DOHH2 (cell line): ENCODE measurements at regions not wholly inside any gene's neighbourhood (a gene's known extent, or its start where the extent isn't known, plus 50 kb on each side); places are given as distances from the start of the nearest gene placed in this dataset.

Experiments used
- H3F3A ChIP-seq: fragments of 200-600 bp; sonication (generic), shearing (Covaris generic); 2 replicates; pipeline ENCODE4 v1.6.0; 2016; ENCODE audit warnings: antibody characterized with exemption, mild to moderate bottlenecking; ENCODE audit not compliant: control insufficient read depth, insufficient read depth
- H3K27ac ChIP-seq: fragments of 200-600 bp; sonication (generic); 2 replicates; pipeline ENCODE4 v1.5.1; 2014; ENCODE audit warnings: low read depth, mild to moderate bottlenecking, low read length, moderate library complexity
- H3K27me3 ChIP-seq: fragments of 200-600 bp; sonication (generic); 2 replicates; pipeline ENCODE4 v1.6.1; 2014; ENCODE audit warnings: mild to moderate bottlenecking, low read length, mixed read lengths; ENCODE audit not compliant: control insufficient read depth
- H3K36me3 ChIP-seq: fragments of 200-600 bp; sonication (generic); 2 replicates; pipeline ENCODE4 v1.6.1; 2014; ENCODE audit warnings: mild to moderate bottlenecking, low read length, moderate library complexity, mixed read lengths; ENCODE audit not compliant: control insufficient read depth
- H3K4me1 ChIP-seq: fragments of 200-600 bp; sonication (generic); 2 replicates; pipeline ENCODE4 v1.6.1; 2014; ENCODE audit warnings: mild to moderate bottlenecking, low read length, mixed read lengths; ENCODE audit not compliant: control insufficient read depth
- H3K4me2 ChIP-seq: fragments of 200-600 bp; sonication (generic); 2 replicates; pipeline ENCODE4 v1.6.0; 2014; ENCODE audit warnings: mild to moderate bottlenecking, low read length, moderate library complexity
- H3K4me3 ChIP-seq: fragments of 200-600 bp; sonication (generic); 2 replicates; pipeline ENCODE4 v1.5.1; 2014; ENCODE audit warnings: mild to moderate bottlenecking, low read length, mixed read lengths
- H3K79me2 ChIP-seq: fragments of 200-600 bp; sonication (generic); 2 replicates; pipeline ENCODE4 v1.6.1; 2014; ENCODE audit warnings: mild to moderate bottlenecking, low read length, mixed read lengths; ENCODE audit not compliant: control insufficient read depth
- H3K9me2 ChIP-seq: fragments of 200-600 bp; sonication (generic); replicated peaks from 2 replicates; pipeline ENCODE4 v1.6.1; 2014; ENCODE audit warnings: mild to moderate bottlenecking, low read length, mixed read lengths; ENCODE audit not compliant: control insufficient read depth
- H3K9me3 ChIP-seq: fragments of 200-600 bp; sonication (generic); 2 replicates; pipeline ENCODE4 v1.6.1; 2014; ENCODE audit warnings: antibody characterized with exemption, low read length, mixed read lengths; ENCODE audit not compliant: control insufficient read depth, insufficient read depth
- H4K20me1 ChIP-seq: fragments of 200-600 bp; sonication (generic); 2 replicates; pipeline ENCODE4 v1.6.0; 2014; ENCODE audit warnings: low read depth, mild to moderate bottlenecking, antibody characterized with exemption, low read length, moderate library complexity; ENCODE audit not compliant: control insufficient read depth, insufficient read depth
- EZH2phosphoT487 ChIP-seq: fragments of 200-600 bp; sonication (generic); IDR thresholded peaks from 2 replicates; pipeline ENCODE4 v1.6.1; 2017; ENCODE audit warnings: borderline replicate concordance, mild to moderate bottlenecking, antibody characterized with exemption, low read length, moderate library complexity, mixed read lengths
- TF ChIP-seq, protein P1 (sequence below): fragments of 200-600 bp; sonication (generic); IDR thresholded peaks from one replicate; pipeline ENCODE4 v1.5.1; 2014; ENCODE audit warnings: antibody characterized with exemption, mild to moderate bottlenecking, low read depth, low read length; ENCODE audit not compliant: poor library complexity, severe bottlenecking

- Histone ChIP-seq H3K36me3 (no peaks in the 10 kb centered on the region), H3K9me3 (no peaks in the 10 kb centered on the region), H3K4me3 (no peak overlapping the region), H3K4me1 (no peaks in the 10 kb centered on the region), H3K79me2 (no peaks in the 10 kb centered on the region), H4K20me1 (no peaks in the 10 kb centered on the region), H3F3A (no peaks in the 10 kb centered on the region), H3K4me2 (no peak overlapping the region), H3K9me2 (no peaks in the 10 kb centered on the region), H3K27ac (no peak overlapping the region), H3K27me3 (no peaks in the 10 kb centered on the region)
- no peak for TF ChIP-seq EZH2phosphoT487
- TF ChIP-seq, protein P1, sequence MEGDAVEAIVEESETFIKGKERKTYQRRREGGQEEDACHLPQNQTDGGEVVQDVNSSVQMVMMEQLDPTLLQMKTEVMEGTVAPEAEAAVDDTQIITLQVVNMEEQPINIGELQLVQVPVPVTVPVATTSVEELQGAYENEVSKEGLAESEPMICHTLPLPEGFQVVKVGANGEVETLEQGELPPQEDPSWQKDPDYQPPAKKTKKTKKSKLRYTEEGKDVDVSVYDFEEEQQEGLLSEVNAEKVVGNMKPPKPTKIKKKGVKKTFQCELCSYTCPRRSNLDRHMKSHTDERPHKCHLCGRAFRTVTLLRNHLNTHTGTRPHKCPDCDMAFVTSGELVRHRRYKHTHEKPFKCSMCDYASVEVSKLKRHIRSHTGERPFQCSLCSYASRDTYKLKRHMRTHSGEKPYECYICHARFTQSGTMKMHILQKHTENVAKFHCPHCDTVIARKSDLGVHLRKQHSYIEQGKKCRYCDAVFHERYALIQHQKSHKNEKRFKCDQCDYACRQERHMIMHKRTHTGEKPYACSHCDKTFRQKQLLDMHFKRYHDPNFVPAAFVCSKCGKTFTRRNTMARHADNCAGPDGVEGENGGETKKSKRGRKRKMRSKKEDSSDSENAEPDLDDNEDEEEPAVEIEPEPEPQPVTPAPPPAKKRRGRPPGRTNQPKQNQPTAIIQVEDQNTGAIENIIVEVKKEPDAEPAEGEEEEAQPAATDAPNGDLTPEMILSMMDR = no peak
Observed at GRCh38 chr5:125228363-125229070, 482.1 kb upstream of the ZNF608 start.

GRCh38 chr5:125229556-125229955 lies 483.1 kb upstream of the ZNF608 start:
- H3F3A ChIP-seq = no peaks in the 10 kb centered on the region
- no peaks in the 10 kb centered on the region for H3K27me3 ChIP-seq
- no peak overlapping the region for H3K27ac ChIP-seq
- H3K36me3 ChIP-seq = no peaks in the 10 kb centered on the region
- TF ChIP-seq, protein P1 = no peak
- no peak for TF ChIP-seq EZH2phosphoT487
- H3K79me2 ChIP-seq = no peaks in the 10 kb centered on the region
- no peaks in the 10 kb centered on the region for H4K20me1 ChIP-seq
- H3K4me3 ChIP-seq = no peak overlapping the region
- no peak overlapping the region for H3K4me2 ChIP-seq
- H3K9me3 ChIP-seq = no peaks in the 10 kb centered on the region
- H3K4me1 ChIP-seq = no peaks in the 10 kb centered on the region
- H3K9me2 ChIP-seq = no peaks in the 10 kb centered on the region

DNA sequence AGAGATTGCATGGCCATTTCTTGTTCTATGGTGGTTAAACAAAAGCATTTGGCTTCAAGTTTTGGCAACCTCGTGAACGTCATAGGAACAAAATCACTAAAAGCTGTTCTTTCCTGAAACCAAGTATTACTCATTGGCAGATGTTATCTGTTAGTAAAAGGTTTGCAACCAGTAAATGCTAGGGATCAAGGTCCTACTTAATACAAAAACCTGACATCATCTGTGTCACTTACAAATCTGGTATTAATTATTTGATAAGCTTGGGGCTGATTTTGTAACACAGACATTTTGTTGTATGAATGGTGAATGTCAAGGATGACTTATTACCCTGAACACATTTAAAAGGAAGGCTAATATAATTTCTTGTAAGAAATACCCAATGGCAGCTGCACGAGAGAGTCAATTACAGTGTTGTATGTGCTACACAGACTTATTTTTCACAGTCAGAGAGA lies 486.4 kb upstream of the ZNF608 start:
- Histone ChIP-seq H3K36me3 (no peaks in the 10 kb centered on the region), H3K27me3 (no peaks in the 10 kb centered on the region), H3K4me3 (no peak overlapping the region), H3K4me2 (no peak overlapping the region), H3K79me2 (no peaks in the 10 kb centered on the region), H3K9me2 (no peaks in the 10 kb centered on the region), H4K20me1 (no peaks in the 10 kb centered on the region), H3F3A (no peaks in the 10 kb centered on the region), H3K4me1 (peaks cover 9% of the 10 kb centered on the region), H3K27ac (no peak overlapping the region), H3K9me3 (no peaks in the 10 kb centered on the region)
- no peak for TF ChIP-seq EZH2phosphoT487
- TF ChIP-seq, protein P1 = no peak
